HEK293 (cell line): ENCODE measurements at regions not wholly inside any gene's neighbourhood (a gene's known extent, or its start where the extent isn't known, plus 50 kb on each side); places are given as distances from the start of the nearest gene placed in this dataset.

Source experiments
- CTCF ChIA-PET: fragments of 350-600 bp; formaldehyde crosslinking; extraction: SDS; loops from one replicate; lab custom pipeline; 2021; ENCODE audit warnings: antibody characterized with exemption; lab: Yijun Ruan, JAX
- POLR2A ChIA-PET: fragments of 300-600 bp; formaldehyde crosslinking; extraction: SDS; loops from one replicate; lab custom pipeline; 2020; ENCODE audit warnings: antibody characterized with exemption, inconsistent platforms; lab: Yijun Ruan, JAX
- H3K27ac ChIP-seq: fragments of 200-500 bp; sonication (Bioruptor generic); 2 replicates; pipeline ENCODE4 v1.5.1; 2014; ENCODE audit warnings: low read depth, low read length, control low read depth, inconsistent platforms; ENCODE audit errors: extremely low read depth
- H3K36me3 ChIP-seq, 2 experiments: fragments of 200-500 bp in 1 of 2; sonication (Bioruptor generic) in 1 of 2; 1 replicate in 1 of 2; 2 replicates in 1 of 2; pipeline ENCODE4 v1.5.1; 2014 to 2017; ENCODE audit warnings: inconsistent platforms in 2 of 2, low read length in 2 of 2; ENCODE audit not compliant: control insufficient read depth in 2 of 2, insufficient read depth in 1 of 2
- H3K4me1 ChIP-seq: fragments of 200-500 bp; sonication (Bioruptor generic); 2 replicates; pipeline ENCODE4 v1.5.1; 2014; ENCODE audit warnings: mild to moderate bottlenecking, low read length, inconsistent platforms; ENCODE audit not compliant: control insufficient read depth, insufficient read depth
- H3K4me3 ChIP-seq: 2 replicates; pipeline ENCODE4 v1.5.1; 2011; ENCODE audit warnings: low read depth, mild to moderate bottlenecking, control low read depth, low read length, moderate library complexity
- H3K9me3 ChIP-seq: fragments of 200-500 bp; sonication (Bioruptor generic); 2 replicates; pipeline ENCODE4 v1.5.1; 2014; ENCODE audit warnings: low read depth, low read length, inconsistent platforms; ENCODE audit not compliant: control insufficient read depth, insufficient read depth
- INSM2 ChIP-seq: fragments of 450-650 bp; formaldehyde crosslinking; IDR thresholded peaks from 2 replicates; pipeline ENCODE4 v1.5.1; 2016; ENCODE audit warnings: missing biosample characterization, missing genetic modification characterization
- KLF8 ChIP-seq: fragments of 450-650 bp; formaldehyde crosslinking; IDR thresholded peaks from 2 replicates; pipeline ENCODE4 v1.5.1; 2016; ENCODE audit warnings: missing biosample characterization, missing genetic modification characterization
- OVOL3 ChIP-seq: fragments of 450-650 bp; formaldehyde crosslinking; IDR thresholded peaks from 2 replicates; pipeline ENCODE4 v1.5.1; 2016; ENCODE audit warnings: missing biosample characterization, missing genetic modification characterization
- REST ChIP-seq: fragments of 450-650 bp; formaldehyde crosslinking; IDR thresholded peaks from 2 replicates; pipeline ENCODE4 v1.5.1; 2016; ENCODE audit warnings: missing biosample characterization, missing genetic modification characterization
- SP3 ChIP-seq: fragments of 450-650 bp; formaldehyde crosslinking; IDR thresholded peaks from 2 replicates; pipeline ENCODE4 v1.5.1; 2016; ENCODE audit warnings: missing biosample characterization, missing genetic modification characterization
- ZBTB10 ChIP-seq: fragments of 450-650 bp; formaldehyde crosslinking; IDR thresholded peaks from 2 replicates; pipeline ENCODE4 v1.5.1; 2016; ENCODE audit warnings: missing biosample characterization, missing genetic modification characterization
- ZBTB20 ChIP-seq: fragments of 450-650 bp; formaldehyde crosslinking; IDR thresholded peaks from 2 replicates; pipeline ENCODE4 v1.5.1; 2016; ENCODE audit warnings: missing biosample characterization, missing genetic modification characterization
- ZBTB21 ChIP-seq: fragments of 450-650 bp; formaldehyde crosslinking; IDR thresholded peaks from 2 replicates; pipeline ENCODE4 v1.5.1; 2017; ENCODE audit warnings: missing biosample characterization, missing genetic modification characterization
- ZBTB8A ChIP-seq: fragments of 450-650 bp; formaldehyde crosslinking; IDR thresholded peaks from 2 replicates; pipeline ENCODE4 v1.5.1; 2016; ENCODE audit warnings: missing biosample characterization, missing genetic modification characterization
- ZFP41 ChIP-seq: fragments of 450-650 bp; formaldehyde crosslinking; IDR thresholded peaks from 2 replicates; pipeline ENCODE4 v1.5.1; 2016; ENCODE audit warnings: missing biosample characterization, missing genetic modification characterization, borderline replicate concordance
- ZIC2 ChIP-seq: fragments of 450-650 bp; formaldehyde crosslinking; IDR thresholded peaks from 2 replicates; pipeline ENCODE4 v1.5.1; 2016; ENCODE audit warnings: missing biosample characterization, missing genetic modification characterization
- ZNF211 ChIP-seq: fragments of 450-650 bp; formaldehyde crosslinking; IDR thresholded peaks from 2 replicates; pipeline ENCODE4 v1.5.1; 2016; ENCODE audit warnings: low read depth, missing biosample characterization, missing genetic modification characterization
- ZNF223 ChIP-seq: fragments of 450-650 bp; formaldehyde crosslinking; IDR thresholded peaks from 2 replicates; pipeline ENCODE4 v1.5.1; 2016; ENCODE audit warnings: missing biosample characterization, missing genetic modification characterization
- ZNF292 ChIP-seq: fragments of 450-650 bp; formaldehyde crosslinking; IDR thresholded peaks from 2 replicates; pipeline ENCODE4 v1.5.1; 2016; ENCODE audit warnings: low read depth, missing biosample characterization, missing genetic modification characterization, borderline replicate concordance
- ZNF394 ChIP-seq: fragments of 450-650 bp; formaldehyde crosslinking; IDR thresholded peaks from 2 replicates; pipeline ENCODE4 v1.5.1; 2016; ENCODE audit warnings: missing biosample characterization, missing genetic modification characterization, mild to moderate bottlenecking, moderate library complexity, borderline replicate concordance
- ZNF48 ChIP-seq: fragments of 450-650 bp; formaldehyde crosslinking; IDR thresholded peaks from 2 replicates; pipeline ENCODE4 v1.5.1; 2016; ENCODE audit warnings: missing biosample characterization, missing genetic modification characterization
- ZNF623 ChIP-seq: fragments of 450-650 bp; formaldehyde crosslinking; IDR thresholded peaks from 2 replicates; pipeline ENCODE4 v1.5.1; 2016; ENCODE audit warnings: missing biosample characterization, missing genetic modification characterization
- ZNF658 ChIP-seq: fragments of 450-650 bp; formaldehyde crosslinking; IDR thresholded peaks from 2 replicates; pipeline ENCODE4; 2016; ENCODE audit warnings: missing biosample characterization, missing genetic modification characterization
- ZNF701 ChIP-seq: fragments of 450-650 bp; formaldehyde crosslinking; IDR thresholded peaks from 2 replicates; pipeline ENCODE4 v1.5.1; 2016; ENCODE audit warnings: missing biosample characterization, missing genetic modification characterization
- ZNF704 ChIP-seq: fragments of 450-650 bp; formaldehyde crosslinking; IDR thresholded peaks from 2 replicates; pipeline ENCODE4 v1.5.1; 2016; ENCODE audit warnings: missing biosample characterization, missing genetic modification characterization
- ZNF785 ChIP-seq: fragments of 450-650 bp; formaldehyde crosslinking; IDR thresholded peaks from 2 replicates; pipeline ENCODE4 v1.5.1; 2016; ENCODE audit warnings: missing biosample characterization, missing genetic modification characterization

DNA sequence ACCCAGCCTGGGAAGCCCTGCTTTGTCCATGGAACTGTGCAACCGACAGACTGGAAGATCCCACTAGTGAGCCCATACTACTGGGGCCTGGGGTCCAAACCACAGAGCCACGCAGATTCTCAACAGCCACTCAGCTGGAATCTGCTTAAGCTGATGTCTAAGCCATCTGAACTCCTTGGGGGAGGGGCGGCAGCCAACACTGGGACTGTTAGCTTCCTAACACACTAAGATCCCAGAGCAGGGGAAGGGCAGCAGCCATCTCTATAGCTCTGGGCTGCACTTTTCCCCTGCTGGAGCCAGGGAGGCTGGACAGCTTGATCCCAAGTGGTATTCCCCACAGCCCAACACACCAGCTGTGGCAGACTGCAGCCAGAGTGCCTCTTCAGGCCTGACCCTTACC, 118.3 kb downstream of the RPRM start:
- no peak for TF ChIP-seq ZNF394 (tag by site-specific recombination)
- TF ChIP-seq INSM2 (tag by site-specific recombination): no peak
- TF ChIP-seq ZNF48 (tag by site-specific recombination): no peak
- TF ChIP-seq ZBTB10 (tag by site-specific recombination): no peak
- TF ChIP-seq ZBTB8A (tag by site-specific recombination): no peak
- TF ChIP-seq ZNF211 (tag by site-specific recombination): no peak
- TF ChIP-seq ZNF223 (tag by site-specific recombination): no peak
- no peak for TF ChIP-seq OVOL3 (tag by site-specific recombination)
- no peak for TF ChIP-seq ZNF658 (tag by site-specific recombination)
- no peak for TF ChIP-seq ZIC2 (tag by site-specific recombination)
- no peak for TF ChIP-seq ZBTB21 (tag by site-specific recombination)
- no peak for TF ChIP-seq REST (tag by site-specific recombination)
- no peak for TF ChIP-seq ZBTB20 (tag by site-specific recombination)
- TF ChIP-seq ZNF785 (tag by site-specific recombination): no peak
- TF ChIP-seq, all 188 proteins: peak for 0
- H3K4me3 ChIP-seq: no peak overlapping the region
- CTCF ChIA-PET: no interaction called here
- no peaks in the 10 kb centered on the region for H3K4me1 ChIP-seq
- no peaks in the 10 kb centered on the region for H3K9me3 ChIP-seq
- no peak overlapping the region for H3K27ac ChIP-seq
- POLR2A ChIA-PET: no interaction called here
- H3K36me3 ChIP-seq: no peaks in the 10 kb centered on the region

GRCh38 chr2:153354377-153354776, 124.2 kb downstream of the RPRM start:
- no peak for TF ChIP-seq ZFP41
- no peak for TF ChIP-seq ZNF701 (tag by site-specific recombination)
- no peak for TF ChIP-seq KLF8 (tag by site-specific recombination)
- TF ChIP-seq ZNF292 (tag by site-specific recombination): no peak
- TF ChIP-seq ZNF623 (tag by site-specific recombination): no peak
- no peak for TF ChIP-seq ZNF704 (tag by site-specific recombination)
- no peak for TF ChIP-seq SP3
- no peak for TF ChIP-seq ZIC2 (tag by site-specific recombination)
- Histone ChIP-seq H3K4me3 (no peak overlapping the region), H3K27ac (no peak overlapping the region), H3K36me3 (no peaks in the 10 kb centered on the region), H3K9me3 (no peaks in the 10 kb centered on the region), H3K4me1 (no peaks in the 10 kb centered on the region)
- ChIA-PET POLR2A (interaction anchor here (1.0 kb wide), 1 partner anchor 123 kb away, joined by 4 read pairs; no protein-coding TSS in a partner anchor), CTCF (interaction anchor here (0.8 kb wide), 1 partner anchor 156 kb away, joined by 3 read pairs; no protein-coding TSS in a partner anchor)
